Right cardiac atrium (tissue), 5 donors: ENCODE measurements at regions not wholly inside any gene's neighbourhood (a gene's known extent, or its start where the extent isn't known, plus 50 kb on each side); places are given as distances from the start of the nearest gene placed in this dataset.
A peak's percentile ranks its signal among the peaks of the same experiment; 100 is the strongest.
"Not testable (repeated sequence)": the region's sequence is repeated elsewhere in the genome, so short reads cannot be mapped to it uniquely, and the experiment has no call there.

Experiments
- ATAC-seq, 2 donors: fragments of 200-7000 bp; cut with Tn5 transposase; one replicate each; pipeline versions ENCODE4 v1.8.0 to v1.9.1; 2020; ENCODE audit warnings: moderate library complexity in 2 of 2, mild to moderate bottlenecking in 1 of 2
- DNase-seq, 3 donors: peaks; one replicate each; pipeline ENCODE4 v3.0.0-alpha.2; 2020
- H3K27ac ChIP-seq: one replicate; pipeline ENCODE4 v1.5.1; 2013; ENCODE audit warnings: mild to moderate bottlenecking, low read length, control low read depth, moderate library complexity
- H3K27me3 ChIP-seq: one replicate; pipeline ENCODE4 v1.6.1; 2013; ENCODE audit not compliant: control insufficient read depth, insufficient read depth
- H3K4me1 ChIP-seq: one replicate; pipeline ENCODE4 v1.6.1; 2013; ENCODE audit warnings: low read length; ENCODE audit not compliant: control insufficient read depth, insufficient read depth
- H3K4me3 ChIP-seq: one replicate; pipeline ENCODE4 v1.5.1; 2013; ENCODE audit warnings: low read length, control low read depth
- H3K9me3 ChIP-seq: one replicate; pipeline ENCODE4 v1.6.1; 2013; ENCODE audit warnings: low read length; ENCODE audit not compliant: control insufficient read depth
- WGBS: extraction: QIAGEN DNeasy Blood & Tissue Kit; methylation state at CpG from one replicate; pipeline ENCODE4 v1.1.7; 2013; 5-methylcytosine and 5-hydroxymethylcytosine counted together
- intact Hi-C, 4 donors: fragments of 100-400 bp; cut with DNase I; formaldehyde crosslinking; loops; one replicate each; pipeline versions ENCODE4 v1.11.0 to v1.14.0; 2022 to 2023
- donor health status: healthy with polysubstance abuse.
- donor health status: DM: no; HTN: yes; CAD: no.
- donor health status: DM: no; HTN: no; CAD: no.
- donor health status: DM: no; HTN: yes; CAD: no; lungs with severe emphysema.
- donor health status: DM: yes; HTN: yes; CAD: no.

- 97% methylated on average over 4 of the region's 4 CpGs for WGBS
- Histone ChIP-seq H3K4me1 (no peaks in the 10 kb centered on the region), H3K4me3 (no peak overlapping the region), H3K27ac (no peak overlapping the region), H3K9me3 (no peaks in the 10 kb centered on the region), H3K27me3 (no peaks in the 10 kb centered on the region)
- ATAC-seq (no peak), DNase-seq (peak in 2 of 3 donors; percentile 2 to 12)
- intact Hi-C loops, result no loop called here
Measured at GRCh38 chr14:104230946-104231345, 92.6 kb downstream of the KIF26A start.

DNA sequence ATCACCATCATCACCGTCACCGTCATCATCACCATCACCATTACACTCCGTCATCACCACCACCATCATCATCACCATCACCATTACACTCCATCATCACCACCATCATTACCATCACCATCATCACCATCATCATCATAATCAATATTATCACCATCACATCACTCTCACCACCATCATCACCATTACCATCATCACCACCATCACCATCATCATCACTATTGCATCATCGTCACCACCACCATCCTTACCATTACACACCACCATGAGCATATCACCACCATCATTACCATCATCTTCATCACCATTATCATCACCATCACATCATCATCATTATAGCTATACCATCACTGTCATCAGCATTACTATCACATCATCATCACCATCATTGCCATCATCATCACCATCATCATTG is 93.7 kb downstream of the KIF26A start:
- no peak for DNase-seq
- H3K27me3 ChIP-seq, result no peaks in the 10 kb centered on the region
- no peaks in the 10 kb centered on the region for H3K9me3 ChIP-seq
- H3K4me1 ChIP-seq, result no peaks in the 10 kb centered on the region
- intact Hi-C loops, result no loop called here
- WGBS, result 56% methylated on average over 4 of the region's 4 CpGs
- H3K27ac ChIP-seq, result no peak overlapping the region
- H3K4me3 ChIP-seq, result no peak overlapping the region
- ATAC-seq, result no peak

DNA sequence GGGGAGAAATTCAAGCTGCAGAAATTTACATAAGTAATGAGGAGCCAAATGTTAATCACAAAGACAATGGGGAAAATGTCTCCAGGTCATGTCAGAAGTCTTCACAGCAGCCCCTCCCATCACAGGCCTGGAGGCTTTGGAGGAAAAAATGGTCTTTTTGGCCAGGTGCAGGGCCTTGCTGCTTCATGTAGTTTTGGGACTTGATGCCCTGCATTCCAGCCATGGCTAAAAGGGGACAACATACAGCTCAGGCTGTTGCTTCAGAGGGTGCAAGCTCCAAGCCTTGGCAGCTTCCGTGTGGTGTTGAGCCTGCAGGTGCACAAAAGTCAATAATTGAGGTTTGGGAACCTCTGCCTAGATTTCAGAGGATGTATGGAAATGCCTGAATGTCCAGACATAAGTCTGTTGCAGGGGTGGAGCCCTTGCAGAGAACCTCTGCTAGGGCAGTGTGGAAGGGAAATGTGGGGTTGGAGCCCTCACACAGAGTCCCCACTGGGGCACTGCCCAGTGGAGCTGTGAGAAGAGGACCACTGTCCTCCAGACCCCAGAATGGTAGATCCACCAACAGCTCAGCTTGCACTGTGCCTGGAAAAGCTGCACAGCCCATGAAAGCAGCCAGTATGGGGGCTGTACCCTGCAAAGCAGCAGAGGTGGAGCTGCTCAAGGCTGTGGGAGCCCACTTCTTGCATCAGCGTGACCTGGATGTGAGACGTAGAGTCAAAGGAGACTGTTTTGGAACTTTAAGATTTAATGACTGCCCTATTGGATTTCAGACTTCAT is 95.8 kb downstream of the KIF26A start:
- peak in 1 of 3 donors; percentile 16 for DNase-seq
- WGBS, result 76% methylated on average over 3 of the region's 3 CpGs
- H3K27me3 ChIP-seq, H3K9me3 ChIP-seq, H3K27ac ChIP-seq, H3K4me1 ChIP-seq, ATAC-seq, intact Hi-C loops, H3K4me3 ChIP-seq: not testable (repeated sequence)

DNA sequence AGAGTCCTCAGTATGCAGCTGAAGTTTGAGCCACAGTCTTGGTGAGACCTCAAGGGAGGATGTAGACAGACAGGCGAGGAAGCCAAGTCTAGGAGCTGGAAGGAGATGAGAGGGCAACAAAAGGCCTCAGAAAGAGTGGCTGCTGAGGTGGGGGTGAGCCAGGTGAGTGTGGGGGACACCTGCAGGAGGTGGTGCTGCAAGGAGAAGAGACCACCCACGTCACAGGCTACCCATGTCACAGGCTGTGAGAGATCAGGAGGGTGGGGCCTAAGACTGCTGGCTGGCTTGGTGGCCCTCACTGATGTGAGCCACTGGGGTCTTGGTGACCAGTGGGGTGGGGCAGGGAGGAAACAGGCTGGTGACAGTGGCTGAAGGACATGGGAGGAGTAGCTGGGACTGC is 97.3 kb downstream of the KIF26A start:
- H3K4me1 ChIP-seq, result no peaks in the 10 kb centered on the region
- intact Hi-C loops, result no loop called here
- 81% methylated on average over 2 of the region's 2 CpGs for WGBS
- no peaks in the 10 kb centered on the region for H3K27me3 ChIP-seq
- H3K27ac ChIP-seq, result no peak overlapping the region
- ATAC-seq (no peak), DNase-seq (peak in 1 of 3 donors; percentile 2)
- no peaks in the 10 kb centered on the region for H3K9me3 ChIP-seq
- no peak overlapping the region for H3K4me3 ChIP-seq

DNA sequence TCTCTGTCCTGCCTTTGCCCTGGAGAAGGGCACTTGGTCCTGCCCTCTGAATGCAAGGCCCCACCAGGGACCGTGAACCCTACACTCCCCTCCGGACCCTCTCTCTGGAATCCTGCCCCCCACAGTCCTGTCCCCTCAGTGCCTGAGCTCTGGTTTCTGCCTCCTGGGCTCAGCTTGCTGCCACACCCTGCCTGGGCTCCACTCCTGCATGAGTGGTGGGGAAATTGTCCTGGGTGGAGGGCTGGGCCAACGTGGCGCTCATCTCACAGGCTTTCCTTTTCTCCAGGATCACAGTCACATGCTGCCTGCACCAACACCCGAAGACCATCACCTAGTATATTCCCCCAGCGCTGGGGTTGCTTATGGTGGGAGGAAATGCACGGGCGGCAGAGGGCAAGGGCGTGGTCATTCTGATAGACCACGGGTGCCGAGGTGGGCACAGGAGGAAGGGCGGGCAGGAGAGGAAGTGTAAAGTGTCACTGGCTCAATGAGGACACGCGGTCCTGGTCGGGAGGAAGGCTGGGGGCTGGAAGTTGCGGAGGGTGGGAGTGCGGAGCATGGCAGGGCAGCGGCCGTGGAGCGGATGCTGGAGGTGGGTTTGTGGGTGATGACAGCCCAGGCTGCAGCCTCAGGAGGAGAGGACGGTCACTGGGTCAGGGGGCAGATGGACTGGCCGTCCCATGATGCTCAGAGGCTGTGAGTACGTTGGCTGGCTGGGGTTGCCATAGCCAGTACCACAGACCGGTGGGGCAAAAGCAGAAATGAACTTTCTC is 99.5 kb downstream of the KIF26A start:
- DNase-seq (peak in 1 of 3 donors; percentile 40), ATAC-seq (no peak)
- Histone ChIP-seq H3K4me3 (no peak overlapping the region), H3K27me3 (no peaks in the 10 kb centered on the region), H3K4me1 (no peaks in the 10 kb centered on the region), H3K27ac (no peak overlapping the region), H3K9me3 (no peaks in the 10 kb centered on the region)
- intact Hi-C loops, result no loop called here
- 93% methylated on average over 24 of the region's 24 CpGs for WGBS

DNA sequence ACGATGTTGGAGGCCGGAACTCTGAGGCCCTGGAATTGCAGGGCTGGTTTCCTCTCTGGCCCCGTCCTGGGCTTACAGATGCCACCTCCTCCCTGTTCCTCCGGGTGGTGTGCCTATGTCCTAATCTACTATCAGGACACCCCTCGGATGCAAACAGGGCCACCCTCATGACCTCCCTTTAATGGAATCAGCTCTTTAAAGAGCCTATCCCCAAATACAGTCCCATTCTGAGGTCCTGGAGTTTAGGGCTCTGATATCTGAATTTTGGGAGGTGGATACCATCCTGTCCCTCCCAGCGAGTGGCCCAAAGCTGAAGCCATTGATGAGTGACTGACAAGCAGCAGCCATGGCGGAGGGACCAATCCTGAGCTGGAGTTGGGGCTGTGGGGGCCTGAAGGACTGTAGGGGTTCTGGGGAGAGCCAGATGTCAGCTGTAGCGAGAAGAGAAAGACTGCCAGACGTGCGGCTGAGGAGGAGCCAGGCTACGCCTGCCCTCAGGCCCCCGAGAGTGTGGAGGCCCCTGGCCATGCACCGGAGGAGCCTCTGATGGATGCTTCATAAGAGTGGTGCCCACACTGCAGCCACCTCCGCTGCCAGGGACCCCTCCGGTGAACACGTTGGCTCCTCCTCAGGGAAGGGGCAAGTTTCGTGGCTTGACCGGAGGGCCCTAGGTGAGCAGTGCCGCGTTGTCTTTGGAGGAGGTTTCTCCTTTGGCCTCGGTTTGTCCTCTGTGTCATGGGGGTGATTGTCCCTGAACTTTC is 100.2 kb downstream of the KIF26A start:
- no peak for DNase-seq
- Histone ChIP-seq H3K4me1 (no peaks in the 10 kb centered on the region), H3K9me3 (no peaks in the 10 kb centered on the region), H3K27ac (no peak overlapping the region), H3K4me3 (no peak overlapping the region), H3K27me3 (no peaks in the 10 kb centered on the region)
- intact Hi-C loops, result no loop called here
- 91% methylated on average over 21 of the region's 21 CpGs for WGBS
- ATAC-seq, result no peak

DNA sequence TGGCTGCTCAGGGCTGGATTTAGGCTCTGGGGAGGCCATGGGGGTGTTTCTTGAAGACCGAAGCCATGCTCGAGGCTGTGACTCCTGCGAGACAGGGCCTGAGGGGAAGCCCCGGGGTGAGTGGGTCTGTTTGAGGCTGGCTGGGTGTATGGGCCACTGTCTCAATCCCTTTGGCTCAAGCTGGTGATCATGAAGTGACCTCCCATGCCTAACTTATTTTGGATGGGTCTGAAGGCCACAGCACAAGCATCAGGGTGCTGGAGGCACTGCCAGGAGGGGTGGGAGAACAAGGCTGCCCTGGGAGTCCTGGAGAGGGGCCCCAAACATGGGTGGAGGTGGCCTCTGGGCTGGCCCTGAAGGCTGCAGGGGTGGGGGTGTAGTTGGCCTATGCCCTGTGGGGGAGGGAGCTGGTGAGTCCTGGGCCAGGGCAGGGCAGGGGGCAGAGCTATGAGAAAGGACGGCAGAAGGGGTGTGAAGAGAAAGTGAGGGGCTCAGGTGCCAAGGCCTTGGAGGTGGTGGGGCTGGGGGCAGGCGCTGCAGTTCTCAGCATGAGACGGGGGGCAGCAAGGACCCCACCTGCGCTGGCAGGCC is 100.9 kb downstream of the KIF26A start:
- Histone ChIP-seq H3K4me3 (no peak overlapping the region), H3K9me3 (no peaks in the 10 kb centered on the region), H3K27ac (no peak overlapping the region), H3K4me1 (no peaks in the 10 kb centered on the region), H3K27me3 (no peaks in the 10 kb centered on the region)
- DNase-seq (peak in 1 of 3 donors; percentile 33), ATAC-seq (no peak)
- 94% methylated on average over 8 of the region's 8 CpGs for WGBS
- intact Hi-C loops, result no loop called here

DNA sequence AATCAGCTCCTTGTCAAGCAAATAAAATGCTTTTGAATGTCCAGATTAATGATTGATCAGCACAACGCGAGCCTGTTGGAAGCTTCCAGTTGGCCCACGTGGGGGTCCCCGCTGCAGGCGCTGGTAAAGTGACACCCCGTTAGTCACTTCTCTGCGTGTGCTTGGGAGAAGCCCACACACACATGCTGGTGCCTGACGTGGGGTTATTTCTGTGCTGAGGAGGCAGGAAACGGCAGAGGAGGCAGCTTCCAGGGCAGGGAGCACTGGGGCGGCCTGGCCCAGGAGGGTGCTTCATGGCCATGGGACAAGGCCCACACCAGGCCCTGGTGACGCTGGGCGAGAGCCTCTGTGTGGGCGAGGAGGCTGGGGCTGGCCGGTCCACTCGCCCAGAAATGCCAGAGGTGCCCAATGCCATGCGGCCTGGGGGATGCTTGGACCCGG is 101.5 kb downstream of the KIF26A start:
- ATAC-seq (no peak), DNase-seq (no peak)
- H3K4me1 ChIP-seq, result no peaks in the 10 kb centered on the region
- H3K4me3 ChIP-seq, result no peak overlapping the region
- WGBS, result 74% methylated on average over 17 of the region's 17 CpGs
- H3K27me3 ChIP-seq, result no peaks in the 10 kb centered on the region
- H3K27ac ChIP-seq, result no peak overlapping the region
- intact Hi-C loops, result no loop called here
- no peaks in the 10 kb centered on the region for H3K9me3 ChIP-seq

- H3K9me3 ChIP-seq, result no peaks in the 10 kb centered on the region
- no peak for DNase-seq
- WGBS, result 84% methylated on average over 12 of the region's 12 CpGs
- H3K27ac ChIP-seq, result no peak overlapping the region
- ATAC-seq, result no peak
- H3K4me1 ChIP-seq, result no peaks in the 10 kb centered on the region
- H3K4me3 ChIP-seq, result no peak overlapping the region
- intact Hi-C loops, result no loop called here
- no peaks in the 10 kb centered on the region for H3K27me3 ChIP-seq
Measured at GRCh38 chr14:104240434-104241157, 102.2 kb downstream of the KIF26A start.

GRCh38 chr14:104243200-104243599 is 104.8 kb downstream of the KIF26A start:
- ATAC-seq, result no peak
- Histone ChIP-seq H3K9me3 (no peaks in the 10 kb centered on the region), H3K4me3 (no peak overlapping the region), H3K27ac (no peak overlapping the region), H3K27me3 (no peaks in the 10 kb centered on the region), H3K4me1 (no peaks in the 10 kb centered on the region)
- WGBS, result 91% methylated on average over 1 of the region's 1 CpG
- intact Hi-C loops, result no loop called here
- no peak for DNase-seq
